Urothelium cell line (cell line): ENCODE measurements at regions not wholly inside any gene's neighbourhood (a gene's known extent, or its start where the extent isn't known, plus 50 kb on each side); places are given as distances from the start of the nearest gene placed in this dataset.

Source experiments
- DNase-seq: peaks from one replicate; pipeline ENCODE4 v3.0.0; 2011; ENCODE audit warnings: low spot score, mixed read lengths
- FAIRE-seq: peaks from 2 replicates; lab custom pipeline; 2011; peaks lifted over from hg19 to GRCh38; lab: Jason Lieb, UNC

DNA sequence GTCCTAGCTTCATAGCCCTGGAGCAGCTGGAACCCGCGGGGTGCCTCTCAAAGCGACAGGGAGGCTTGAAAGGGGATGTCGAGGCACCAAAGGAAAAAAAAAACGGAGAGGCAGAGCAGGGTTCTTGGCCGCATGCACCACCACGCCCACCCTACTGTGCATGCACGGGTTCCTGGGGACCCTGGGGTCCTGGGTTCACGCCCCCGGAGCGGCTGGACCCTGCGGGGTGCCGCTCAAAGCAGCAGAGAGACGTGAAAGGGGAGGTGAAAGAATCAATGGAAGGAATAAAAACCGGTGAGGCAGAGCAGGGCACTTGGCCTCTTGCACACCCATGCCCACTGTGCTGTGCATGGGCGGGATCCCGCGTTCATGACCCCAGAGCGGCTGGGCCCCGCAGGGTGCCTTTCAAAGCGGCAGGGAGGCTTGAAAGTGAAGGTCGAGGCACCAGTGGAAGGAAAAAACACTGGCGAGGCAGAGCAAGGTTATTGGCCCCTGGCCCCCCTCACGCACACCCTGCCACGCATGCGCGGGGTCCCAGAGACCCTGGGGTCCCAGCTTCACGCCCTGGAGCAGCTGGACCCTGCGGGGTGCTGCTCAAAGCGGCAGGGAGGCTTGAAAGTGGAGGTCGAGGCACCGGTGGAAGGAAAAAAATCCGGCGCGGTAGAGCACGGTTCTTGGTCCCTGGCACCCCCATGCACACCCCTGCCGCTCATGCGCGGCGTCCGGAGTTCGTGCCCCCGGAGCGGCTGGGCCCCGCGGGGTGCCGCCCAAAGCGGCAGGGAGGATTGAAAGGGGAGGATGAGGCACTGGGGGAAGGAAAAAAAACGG, 318.5 kb downstream of the ALG10 start:
- FAIRE-seq (peak; percentile 46), DNase-seq (no peak)

DNA sequence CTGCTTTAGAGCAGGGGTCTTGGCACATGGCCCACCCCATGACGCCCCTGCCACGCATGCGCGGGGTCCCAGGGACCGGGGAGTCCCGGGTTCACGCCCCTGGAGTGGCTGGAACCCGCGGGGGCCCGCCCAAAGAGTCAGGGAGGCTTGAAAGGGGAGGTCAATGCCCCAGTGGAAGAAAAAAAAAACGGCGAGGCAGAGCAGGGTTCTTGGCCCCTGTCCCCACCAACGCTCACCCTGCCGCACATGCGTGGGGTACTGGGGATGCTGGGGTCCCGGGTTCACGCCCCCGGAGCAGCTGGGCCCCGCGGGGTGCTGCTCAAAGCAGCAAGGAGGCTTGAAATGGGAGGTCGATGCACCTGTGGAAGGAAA, 319.1 kb downstream of the ALG10 start:
- no peak for DNase-seq
- no peak for FAIRE-seq

DNA sequence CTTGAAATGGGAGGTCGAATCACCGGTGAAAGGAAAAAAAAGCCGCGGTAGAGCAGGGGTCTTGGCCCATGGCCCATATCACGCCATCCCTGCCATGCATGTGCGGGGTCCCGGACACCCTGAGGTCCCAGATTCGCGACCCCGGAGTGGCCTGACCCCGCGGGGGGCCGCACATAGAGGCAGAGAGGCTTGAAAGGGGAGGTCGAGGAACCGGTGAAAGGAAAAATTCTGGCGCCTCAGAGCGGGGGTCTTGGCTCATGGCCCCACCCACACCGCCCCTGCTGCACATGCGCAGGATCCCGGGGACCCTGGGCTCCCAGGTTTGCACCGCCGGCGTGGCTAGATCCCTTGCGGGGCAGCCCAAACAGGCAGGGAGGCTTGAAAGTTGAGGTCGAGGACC, 319.8 kb downstream of the ALG10 start:
- DNase-seq: no peak
- FAIRE-seq: no peak

DNA sequence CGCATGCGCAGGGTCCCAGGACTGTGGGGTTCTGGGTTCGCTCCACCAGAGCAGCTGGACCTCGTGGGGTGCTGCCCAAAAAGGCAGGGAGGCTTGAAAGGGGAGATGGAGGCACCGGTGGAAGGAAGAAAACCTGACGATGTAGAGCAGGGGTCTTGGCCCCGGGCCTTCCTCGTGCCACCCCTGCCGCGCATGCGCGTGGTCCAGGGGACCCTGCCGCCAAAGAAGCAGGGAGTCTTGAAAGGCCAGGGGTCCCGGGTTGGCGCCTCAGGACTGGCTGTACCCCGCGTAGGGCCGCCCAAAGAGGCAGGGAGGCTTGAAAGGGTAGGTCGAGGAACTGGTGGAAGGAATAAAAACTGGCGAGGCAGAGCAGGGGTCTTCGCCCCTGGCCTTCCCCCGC, 321.0 kb downstream of the ALG10 start:
- FAIRE-seq (no peak), DNase-seq (peak; percentile 53)

DNA sequence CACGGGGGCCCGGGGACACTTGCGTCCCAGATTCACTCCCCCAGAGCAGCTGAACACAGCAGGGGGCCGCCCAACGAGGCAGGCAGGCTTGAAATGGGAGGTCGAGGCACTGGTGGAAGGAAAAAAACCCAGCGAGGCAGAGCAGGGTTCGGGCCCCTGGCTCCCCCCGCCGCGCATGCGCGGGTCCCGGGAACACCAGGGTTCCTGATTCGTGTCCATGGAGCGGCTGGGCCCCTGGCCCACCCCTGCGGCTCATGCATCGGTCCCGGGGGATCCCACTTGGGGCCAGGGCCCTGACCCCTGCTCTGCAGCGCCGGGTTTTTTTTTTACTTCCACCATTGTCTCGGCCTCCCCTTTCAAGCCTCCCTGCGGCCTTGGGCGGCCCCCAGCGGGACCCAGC, 321.5 kb downstream of the ALG10 start:
- FAIRE-seq (no peak), DNase-seq (no peak)

DNA sequence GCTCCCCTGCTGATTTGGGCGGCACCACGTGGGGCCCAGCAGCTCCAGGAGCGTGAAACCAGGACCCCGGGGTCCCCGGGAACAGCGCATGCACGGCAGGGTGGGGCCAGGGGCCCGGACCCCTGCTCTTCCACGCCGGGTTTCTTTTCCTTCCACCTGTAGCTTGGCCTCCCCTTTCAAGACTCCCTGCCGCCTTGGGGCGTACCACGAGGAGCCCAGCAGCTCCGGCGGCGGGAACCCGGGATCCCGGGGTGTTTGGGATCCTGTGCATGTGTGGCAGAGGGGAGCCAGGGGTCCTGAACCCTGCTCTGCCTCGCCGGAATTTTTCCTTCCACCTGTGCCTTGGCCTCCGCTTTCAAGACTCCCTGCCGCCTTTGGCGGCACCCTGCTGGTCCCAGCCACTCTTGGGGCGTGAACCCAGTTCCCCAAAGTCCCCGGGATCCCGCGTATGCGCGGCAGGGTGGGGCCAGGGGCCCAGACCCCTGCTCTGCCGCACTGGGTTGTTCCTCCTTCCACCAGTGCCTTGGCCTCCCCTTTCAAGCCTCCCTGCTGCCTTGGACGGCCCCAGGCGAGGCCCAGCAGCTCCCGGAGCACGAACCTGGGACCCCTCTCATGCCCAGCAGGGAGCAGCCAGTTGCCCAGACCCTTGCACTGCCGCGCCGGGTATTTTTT, 322.7 kb downstream of the ALG10 start:
- FAIRE-seq (no peak), DNase-seq (no peak)

DNA sequence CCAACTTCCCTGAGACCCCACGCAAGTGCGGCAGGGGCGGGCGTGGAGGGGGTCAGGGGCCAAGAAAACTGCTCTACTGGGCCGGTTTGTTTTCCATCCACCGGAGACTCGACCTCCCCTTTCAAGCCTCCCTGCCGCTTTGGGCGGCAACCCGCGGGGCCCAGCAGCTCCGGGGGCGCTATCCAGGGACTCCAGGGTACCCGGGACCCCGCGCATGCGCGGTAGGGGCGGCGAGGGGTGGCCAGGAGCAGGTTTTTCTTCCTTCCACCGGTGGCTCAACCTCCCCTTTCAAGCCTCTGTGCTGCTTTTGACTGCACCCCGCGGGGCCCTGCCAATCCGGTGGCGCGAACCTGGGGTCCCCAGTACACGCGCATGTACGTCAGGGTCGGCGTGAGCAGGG, 323.5 kb downstream of the ALG10 start:
- FAIRE-seq: no peak

DNA sequence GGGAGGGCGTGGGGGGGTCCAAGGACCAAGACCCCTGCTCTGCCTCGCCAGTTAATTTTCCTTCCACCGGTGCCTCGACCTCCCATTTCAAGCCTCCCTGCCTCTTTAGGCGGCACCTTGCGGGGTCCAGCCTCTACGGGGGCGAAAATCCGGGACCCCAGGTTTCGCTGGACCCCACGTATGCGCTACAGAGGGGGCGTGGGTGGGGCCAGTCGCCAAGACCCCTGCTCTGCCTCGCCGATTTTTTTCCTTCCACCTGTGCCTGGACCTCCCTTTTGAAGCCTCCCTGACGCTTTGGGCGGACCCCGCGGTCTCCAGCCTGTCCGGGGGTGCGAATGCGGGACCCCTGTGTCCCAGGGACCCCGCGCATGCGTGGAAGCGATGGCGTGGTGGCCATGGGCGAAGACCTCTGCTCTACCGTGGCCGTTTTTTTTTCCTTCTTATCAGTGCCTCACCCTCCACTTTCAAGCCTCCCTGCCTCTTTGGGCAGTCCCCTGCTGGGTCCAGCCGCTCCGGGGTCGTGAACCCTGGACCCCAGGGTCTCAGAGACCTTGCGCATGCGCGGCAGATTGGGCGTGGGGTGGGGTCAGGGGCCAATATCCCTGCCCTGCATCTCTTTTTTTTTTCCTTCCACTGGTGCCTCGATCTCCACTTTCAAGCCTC, 324.2 kb downstream of the ALG10 start:
- FAIRE-seq: no peak
- DNase-seq: peak; percentile 69

More for the DNA sequence above, 323.5 kb downstream of the ALG10 start:
- peak; percentile 86 for DNase-seq

DNA sequence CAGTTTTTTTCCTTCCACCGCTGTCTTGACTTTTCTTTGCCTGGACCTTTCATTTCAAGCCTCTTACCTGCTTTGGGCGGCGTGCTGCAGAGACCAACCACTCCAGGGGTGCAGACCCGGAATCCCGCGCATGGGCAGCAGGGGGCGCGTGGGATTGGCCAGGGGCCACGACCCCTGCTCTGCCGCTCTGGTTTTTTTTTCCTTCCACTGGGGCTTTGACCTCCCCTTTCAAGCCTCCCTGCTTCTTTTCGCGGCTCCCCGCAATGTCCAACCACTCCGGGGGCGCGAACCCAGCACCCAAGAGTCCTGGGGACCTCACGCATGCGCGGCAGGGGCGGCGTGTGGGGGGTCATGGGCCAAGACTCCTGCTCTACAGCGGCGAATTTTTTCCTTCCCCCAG, 325.1 kb downstream of the ALG10 start:
- DNase-seq (peak; percentile 85), FAIRE-seq (peak; percentile 42)

DNA sequence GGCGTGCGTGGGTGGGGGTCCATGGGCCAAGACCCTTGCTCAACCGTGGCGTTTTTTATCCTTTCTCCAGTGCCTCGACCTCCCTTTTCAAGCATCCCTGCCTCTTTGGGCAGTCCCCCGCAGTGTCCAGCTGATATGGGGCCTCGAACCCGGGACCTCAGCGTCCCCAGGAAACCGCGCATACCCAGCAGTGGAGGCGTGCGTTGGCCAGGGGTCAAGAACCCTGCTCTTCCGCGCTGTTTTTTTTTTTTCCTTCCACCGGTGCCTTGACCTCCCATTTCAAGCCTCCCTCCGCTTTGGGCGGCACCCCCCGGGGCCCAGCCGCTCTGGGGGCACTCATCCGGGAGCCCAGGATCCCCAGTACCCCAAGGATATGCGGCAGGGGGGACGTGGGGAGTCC, 325.8 kb downstream of the ALG10 start:
- DNase-seq (peak; percentile 57), FAIRE-seq (no peak)

DNA sequence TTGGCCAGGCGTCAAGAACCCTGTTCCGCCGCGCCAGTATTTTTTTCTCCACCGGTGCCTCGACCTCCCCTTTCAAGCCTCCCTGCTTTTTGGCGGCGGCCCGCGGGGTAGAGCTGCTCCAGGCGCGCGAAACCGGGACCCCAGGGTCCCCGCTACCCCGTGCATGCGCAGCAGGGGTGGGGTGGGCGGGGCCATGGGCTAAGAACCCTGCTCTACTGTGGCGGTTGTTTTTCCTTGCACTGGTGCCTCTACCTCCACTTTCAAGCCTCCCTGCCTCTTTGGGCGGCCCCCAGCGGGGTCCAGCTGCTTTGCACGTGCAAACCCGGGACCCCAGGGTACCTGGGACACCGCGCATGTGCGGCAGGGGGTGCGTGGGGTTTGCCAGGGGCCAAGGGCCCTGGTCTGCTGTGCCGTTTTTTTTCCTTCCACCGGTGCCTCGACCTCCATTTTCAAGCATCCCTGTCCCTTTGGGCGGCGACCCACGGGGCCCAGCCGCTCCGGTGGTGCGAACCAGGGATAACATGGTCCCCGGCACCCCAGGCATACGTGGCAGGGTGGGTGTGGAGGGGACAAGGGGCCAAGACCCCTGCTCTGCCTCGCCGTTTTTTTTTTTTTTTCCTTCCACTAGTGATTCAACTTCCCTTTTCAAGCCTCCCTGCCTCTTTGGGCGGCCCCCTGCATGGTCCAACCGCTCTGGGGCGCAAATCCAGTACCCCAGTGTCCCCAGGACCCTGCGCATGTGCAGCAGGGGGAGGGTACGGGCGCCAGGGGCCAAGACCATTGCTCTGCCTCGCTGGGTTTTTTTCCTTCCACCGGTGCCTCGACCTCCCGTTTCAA, 326.8 kb downstream of the ALG10 start:
- DNase-seq (peak; percentile 73), FAIRE-seq (no peak)

DNA sequence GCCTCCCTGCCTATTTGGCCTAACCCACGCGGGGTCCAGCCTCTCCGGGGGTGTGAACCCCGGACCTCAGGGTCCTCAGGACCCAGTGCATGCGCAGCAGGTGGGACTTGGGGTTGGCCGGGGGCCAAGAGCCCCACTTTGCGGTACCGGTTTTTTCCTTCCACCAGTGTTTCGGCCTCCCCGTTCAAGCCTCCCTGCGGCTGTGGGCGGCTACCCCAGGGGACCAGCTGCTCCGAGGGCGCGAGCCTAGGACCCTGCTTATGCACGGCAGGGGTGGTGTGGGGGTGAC, 327.3 kb downstream of the ALG10 start:
- DNase-seq (no peak), FAIRE-seq (no peak)

DNA sequence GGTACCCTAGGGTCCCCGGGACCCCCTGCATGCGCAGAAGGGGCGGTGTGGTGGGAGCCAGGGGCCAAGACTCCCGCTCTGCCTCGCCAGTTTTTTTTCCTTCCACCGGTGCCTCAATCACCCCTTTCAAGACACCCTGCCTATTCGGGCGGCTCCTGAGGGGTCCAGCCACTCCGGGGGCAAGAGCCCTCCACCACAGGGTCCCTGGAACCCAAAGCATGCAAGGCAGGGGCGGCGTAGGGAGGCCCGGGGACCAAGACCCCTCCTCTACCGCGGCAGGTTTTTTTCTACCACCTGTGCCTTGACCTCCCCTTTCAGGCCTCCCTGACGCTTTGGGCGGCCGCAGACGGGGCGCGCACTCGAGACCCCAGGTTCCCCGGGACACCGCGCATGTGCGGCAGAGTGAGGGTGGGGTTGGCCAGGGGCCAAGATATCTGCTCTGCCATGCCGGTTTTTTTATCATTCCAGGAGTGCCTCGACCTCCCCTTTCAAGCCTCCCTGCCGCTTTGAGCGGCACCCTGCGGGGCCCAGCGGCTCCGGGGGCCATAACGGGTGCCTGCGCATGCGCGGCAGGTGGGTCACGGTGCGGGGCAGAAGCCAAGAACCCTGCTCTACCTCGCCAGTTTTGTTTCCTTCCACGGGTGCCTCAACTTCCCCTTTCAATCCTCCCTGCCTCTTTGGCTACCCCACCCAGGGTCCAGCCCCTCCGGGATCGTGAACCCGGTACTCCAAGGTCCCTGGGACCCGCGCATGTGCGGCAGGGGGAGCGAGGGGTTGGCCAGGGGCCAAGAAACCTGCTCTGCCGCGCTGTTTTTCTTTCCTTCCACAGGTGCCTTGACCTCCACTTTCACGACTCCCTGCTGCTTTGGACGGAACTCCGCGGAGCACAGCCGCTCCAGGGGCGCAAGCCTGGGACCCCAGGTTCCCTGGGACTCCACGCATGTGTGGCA, 328.1 kb downstream of the ALG10 start:
- FAIRE-seq (peak; percentile 40), DNase-seq (peak; percentile 82)

DNA sequence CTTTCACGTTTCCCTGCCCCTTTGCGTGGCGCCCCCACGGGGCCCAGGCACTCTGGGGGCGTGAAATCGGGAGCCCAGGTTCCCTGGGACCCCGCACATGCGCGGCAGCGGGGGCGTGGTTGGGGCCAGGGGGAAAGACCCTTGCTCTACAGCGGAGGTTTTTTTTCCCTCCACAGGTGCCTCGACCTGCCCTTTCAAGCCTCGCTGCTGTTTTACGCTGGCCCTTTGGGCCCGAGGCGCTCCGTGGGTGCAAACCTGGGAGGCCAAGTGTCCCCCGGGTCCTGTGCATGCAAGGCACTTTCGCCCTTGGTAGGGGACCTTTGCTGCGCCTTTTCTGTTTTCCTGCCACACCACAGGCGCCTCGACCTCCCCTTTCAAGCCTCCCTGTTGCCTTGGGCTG, 329.8 kb downstream of the ALG10 start:
- no peak for DNase-seq
- FAIRE-seq: no peak

DNA sequence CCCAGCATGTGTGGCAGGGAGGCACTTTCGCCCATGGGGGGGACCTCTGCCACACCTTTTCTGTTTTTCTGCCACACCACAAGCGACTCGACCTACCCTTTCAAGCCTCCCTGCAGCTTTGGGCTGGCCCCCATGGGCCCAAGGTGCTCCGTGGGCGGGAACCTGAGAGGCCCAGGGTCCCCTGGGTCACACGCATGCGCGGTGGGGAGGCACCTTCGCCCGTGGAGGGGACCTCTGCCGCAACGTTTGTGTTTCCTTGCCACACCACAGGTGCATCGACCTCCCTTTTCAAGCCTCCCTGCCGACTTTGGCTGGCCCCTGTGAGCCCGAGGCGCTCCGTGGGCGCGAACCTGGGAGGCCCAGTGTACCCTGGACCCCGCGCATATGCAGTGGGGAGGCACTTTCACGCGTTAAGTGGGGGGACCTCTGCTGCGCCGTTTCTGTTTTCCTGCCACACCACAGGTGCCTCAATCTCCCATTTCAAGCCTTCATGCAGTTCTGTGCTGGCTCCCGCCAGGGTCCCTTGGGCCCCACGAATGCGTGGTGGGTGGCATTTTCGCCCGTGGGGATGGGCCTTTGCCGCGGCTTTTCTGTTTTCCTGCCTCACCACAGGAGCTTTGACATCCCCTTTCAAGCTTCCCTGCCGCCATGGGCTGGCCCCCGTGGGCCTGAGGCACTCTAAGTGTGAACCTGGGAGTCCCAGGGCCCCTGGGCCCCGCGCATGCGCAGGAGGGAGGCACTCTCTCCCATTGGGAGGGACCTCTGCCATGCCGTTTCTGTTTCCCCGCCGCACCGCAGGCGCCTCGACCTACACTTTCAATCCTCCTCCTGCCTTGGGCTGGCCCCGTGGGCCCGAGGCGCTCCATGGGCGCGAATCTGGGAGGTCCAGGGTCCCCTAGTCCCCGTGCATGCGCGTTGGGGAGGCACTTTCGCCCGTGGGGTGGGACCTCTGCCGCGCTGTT, 332.2 kb downstream of the ALG10 start:
- DNase-seq (peak; percentile 76), FAIRE-seq (no peak)

DNA sequence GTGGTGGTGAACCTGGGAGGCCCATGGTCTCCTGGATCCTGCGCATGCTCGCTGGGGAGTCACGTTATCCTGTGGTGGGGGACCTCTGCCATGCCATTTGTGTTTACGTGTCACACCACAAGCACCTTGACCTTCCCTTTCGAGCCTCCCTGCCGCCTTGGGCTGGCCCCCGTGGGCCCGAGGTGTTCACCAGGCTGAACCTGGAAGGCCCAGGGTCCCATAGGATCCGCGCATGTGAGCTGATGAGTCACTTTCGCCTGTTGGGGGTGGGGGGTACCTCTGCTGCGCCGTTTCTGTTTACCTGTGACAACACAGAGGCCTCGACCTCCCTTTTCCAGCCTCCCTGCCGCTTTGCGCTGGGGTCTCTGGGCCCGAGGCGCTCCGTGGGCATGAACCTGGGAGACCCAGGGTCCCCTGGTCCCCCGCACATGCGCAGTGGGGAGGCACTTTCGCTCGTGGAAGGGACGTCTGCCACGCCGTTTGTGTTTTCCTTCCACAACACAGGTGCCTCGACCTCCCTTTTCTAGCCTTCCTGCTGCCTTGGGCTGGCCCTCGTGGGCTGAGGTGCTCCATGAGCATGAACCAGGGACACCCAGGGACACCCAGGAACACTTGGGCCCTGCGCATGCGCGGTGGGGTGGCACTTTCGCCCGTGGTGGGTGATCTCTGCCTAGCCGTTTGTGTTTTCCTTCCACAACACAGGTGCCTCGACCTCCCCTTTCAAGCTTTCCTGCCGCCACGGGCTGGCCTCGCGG, 334.1 kb downstream of the ALG10 start:
- peak; percentile 55 for DNase-seq
- no peak for FAIRE-seq

DNA sequence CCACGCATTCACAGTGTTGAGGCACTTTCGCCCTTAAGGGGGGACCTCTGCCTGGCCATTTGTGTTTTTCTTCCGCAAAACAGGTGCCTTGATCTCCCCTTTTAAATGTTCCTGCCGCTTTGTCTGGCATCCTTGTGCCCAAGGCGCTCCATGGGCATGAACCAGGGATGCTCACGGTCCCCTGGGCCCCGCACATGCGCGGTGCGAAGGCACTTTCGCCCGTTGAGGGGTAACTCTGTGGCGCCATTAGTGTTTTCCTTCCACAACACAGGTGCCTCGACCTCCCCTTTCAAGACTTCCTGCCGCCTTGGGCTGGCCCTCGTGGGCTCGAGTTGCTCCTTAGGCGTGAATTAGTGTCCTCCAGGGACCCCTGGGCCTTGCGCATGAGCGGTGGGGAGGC, 335.5 kb downstream of the ALG10 start:
- FAIRE-seq (no peak), DNase-seq (no peak)

DNA sequence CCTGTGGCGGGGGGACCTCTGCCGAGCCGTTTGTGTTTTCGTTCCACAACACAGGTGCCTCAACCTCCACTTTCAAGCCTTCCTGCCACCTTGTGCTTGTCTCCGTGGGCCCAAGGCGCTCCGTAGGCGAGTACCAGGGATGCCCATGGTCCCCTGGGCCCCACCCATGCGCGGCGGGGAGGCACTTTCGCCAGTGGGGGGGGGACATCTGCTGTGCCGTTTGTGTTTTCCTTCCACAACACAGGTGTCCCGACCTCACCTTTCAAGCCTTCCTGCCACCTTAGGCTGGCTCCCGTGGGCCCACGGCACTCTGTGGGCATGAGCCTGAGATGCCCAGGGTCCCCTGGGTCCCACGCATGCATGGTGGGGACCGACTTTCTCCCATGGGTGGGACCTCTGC, 335.9 kb downstream of the ALG10 start:
- FAIRE-seq (no peak), DNase-seq (no peak)
